ENCODE measurements at regions not wholly inside any gene's neighbourhood (a gene's known extent, or its start where the extent isn't known, plus 50 kb on each side); places are given as distances from the start of the nearest gene placed in this dataset.

GRCh38 chr3:73243740-73244139 lies 182.3 kb downstream of the EBLN2 start (continued):
- TF ChIP-seq NR4A1 (CRISPR knock-in tag; IDR thresholded peaks at IDR 0.05) (no peak), NR4A1 (tag; IDR thresholded peaks at IDR 0.05) (no peak), MITF (IDR thresholded peaks at IDR 0.05) (no peak), TRIM24 (IDR thresholded peaks at IDR 0.05) (no peak), ZNF609 (CRISPR knock-in tag; IDR thresholded peaks at IDR 0.05; ENCODE audit: borderline replicate concordance) (no peak), MTF1 (CRISPR knock-in tag; IDR thresholded peaks at IDR 0.05; ENCODE audit: borderline replicate concordance) (no peak), ZNF133 (CRISPR knock-in tag; IDR thresholded peaks at IDR 0.05) (no peak), ZBTB40 (IDR thresholded peaks at IDR 0.05) (no peak), ZBTB40 (CRISPR knock-in tag; IDR thresholded peaks at IDR 0.05) (no peak), STAT5B (CRISPR knock-in tag; IDR thresholded peaks at IDR 0.05) (no peak), RBM22 (IDR thresholded peaks at IDR 0.05; ENCODE audit: low read depth, low read length, poor library complexity, severe bottlenecking) (no peak), SMC3 (conservative IDR thresholded peaks at IDR 0.05; ENCODE audit: insufficient read depth, low read depth, low read length) (no peak)

All from K562 (cell line).